ENCODE measurements at regions not wholly inside any gene's neighbourhood (a gene's known extent, or its start where the extent isn't known, plus 50 kb on each side); places are given as distances from the start of the nearest gene placed in this dataset.
"Not testable (repeated sequence)": the region's sequence is repeated elsewhere in the genome, so short reads cannot be mapped to it uniquely, and the experiment has no call there.

- not testable (repeated sequence) for DNase-seq (ENCODE audit: low spot score)
Observed at GRCh38 chr2:150323071-150323470, 164.4 kb downstream of the RND3 start.

DNA sequence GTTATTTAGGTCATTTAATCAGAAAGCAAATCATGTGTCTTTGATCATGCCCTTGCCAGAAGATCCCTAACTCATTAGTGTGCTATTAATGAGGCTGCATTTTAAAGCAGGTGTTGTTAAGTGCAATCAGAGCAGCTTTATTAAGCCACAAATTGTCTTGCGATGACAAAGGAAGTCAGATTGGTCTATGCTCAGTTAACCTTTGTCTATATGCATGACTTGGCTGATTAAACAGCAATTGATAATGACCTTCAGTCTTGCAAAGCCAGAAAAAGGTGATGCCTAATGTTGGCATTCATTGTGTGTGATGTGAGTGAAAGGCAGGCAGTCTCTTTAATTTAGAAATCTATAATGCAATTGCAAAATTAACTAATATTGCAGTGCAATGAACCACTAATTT, 166.9 kb downstream of the RND3 start:
- intact Hi-C loops (cut with DNase I): no loop called here
- no peak for DNase-seq (ENCODE audit: low spot score)

More at GRCh38 chr2:150323071-150323470, 164.4 kb downstream of the RND3 start:
- intact Hi-C loops (cut with DNase I): not testable (repeated sequence)

GRCh38 chr2:150319658-150320555, 167.6 kb downstream of the RND3 start:
- no peak for DNase-seq (ENCODE audit: low spot score)
- intact Hi-C loops (cut with DNase I): no loop called here

- intact Hi-C loops (cut with DNase I): no loop called here
- no peak for DNase-seq (ENCODE audit: low spot score)
Observed at GRCh38 chr2:150319085-150319484, 168.4 kb downstream of the RND3 start.

DNA sequence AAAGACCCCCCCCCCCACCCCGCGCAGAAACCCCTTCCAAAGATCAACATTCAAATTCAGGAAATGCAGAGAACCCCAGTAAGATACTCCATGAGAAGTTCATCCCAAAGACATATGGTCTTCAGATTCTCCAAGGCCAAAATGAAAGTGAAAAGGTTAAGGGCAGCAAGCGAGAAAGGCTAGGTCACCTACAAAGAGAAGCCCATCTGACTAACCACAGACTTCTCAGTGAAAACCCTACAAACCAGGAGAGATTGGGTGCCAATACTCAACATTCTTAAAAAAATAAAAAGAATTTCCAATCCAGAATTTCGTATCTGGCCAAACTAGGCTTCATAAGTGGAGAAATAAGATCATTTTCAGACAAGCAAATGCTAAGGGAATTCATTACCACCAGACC, 175.2 kb downstream of the RND3 start:
- intact Hi-C loops (cut with DNase I): no loop called here
- no peak for DNase-seq (ENCODE audit: low spot score)

DNA sequence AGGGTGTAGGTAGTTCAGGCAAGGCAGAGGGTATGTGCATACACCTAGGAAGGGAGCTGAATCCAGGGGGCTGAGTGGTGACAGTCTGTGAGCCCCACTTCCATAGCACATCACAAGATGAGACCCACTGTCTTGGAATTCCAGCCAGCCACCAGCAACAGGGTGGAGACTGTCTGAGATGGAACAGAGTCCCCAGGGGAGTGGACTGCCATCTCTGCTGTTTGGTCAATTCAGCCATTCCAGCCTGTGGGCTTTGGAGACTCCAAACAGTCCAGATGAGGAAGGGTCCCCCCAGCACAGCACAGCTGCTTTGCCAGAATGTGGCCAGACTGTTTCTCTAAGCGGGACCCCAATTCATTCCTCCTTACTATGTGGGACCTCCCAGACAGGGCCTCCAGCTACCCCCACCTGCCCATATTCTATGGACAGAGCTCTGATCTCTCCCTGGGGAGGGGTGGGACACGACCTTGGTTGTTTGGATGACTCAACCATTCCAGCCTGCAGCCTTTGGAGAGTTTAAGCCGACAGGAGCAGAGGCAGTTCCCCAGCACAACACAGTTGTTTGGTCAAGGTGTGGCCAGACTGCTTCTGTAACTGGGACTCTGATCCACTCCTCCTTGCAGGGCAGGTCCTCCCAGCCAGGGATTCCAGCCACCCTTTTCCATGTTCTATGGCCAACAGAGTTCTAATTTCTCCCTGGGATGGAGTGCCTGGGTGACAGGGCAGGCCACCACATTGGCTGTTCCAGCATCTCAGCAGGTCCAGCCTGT, 178.0 kb downstream of the RND3 start:
- no peak for DNase-seq (ENCODE audit: low spot score)
- intact Hi-C loops (cut with DNase I): no loop called here

DNA sequence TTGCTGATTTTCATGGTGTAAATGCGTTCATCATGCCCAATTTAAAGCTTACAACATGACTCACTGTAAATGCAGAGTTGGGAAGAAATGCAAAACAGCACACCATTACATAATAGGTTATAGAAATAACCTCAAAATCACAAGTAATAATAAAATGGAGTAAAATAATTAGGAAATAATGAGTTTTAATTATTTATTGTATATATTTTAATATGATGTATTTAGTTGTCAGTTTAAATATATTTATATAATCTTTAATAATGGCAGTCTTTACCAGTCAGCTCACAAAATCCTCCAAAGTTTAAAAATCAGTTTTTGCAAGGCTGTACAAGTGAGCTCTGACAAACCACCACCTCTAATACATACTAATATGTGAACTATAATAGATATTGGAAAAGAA, 180.2 kb downstream of the RND3 start:
- intact Hi-C loops (cut with DNase I): no loop called here

DNA sequence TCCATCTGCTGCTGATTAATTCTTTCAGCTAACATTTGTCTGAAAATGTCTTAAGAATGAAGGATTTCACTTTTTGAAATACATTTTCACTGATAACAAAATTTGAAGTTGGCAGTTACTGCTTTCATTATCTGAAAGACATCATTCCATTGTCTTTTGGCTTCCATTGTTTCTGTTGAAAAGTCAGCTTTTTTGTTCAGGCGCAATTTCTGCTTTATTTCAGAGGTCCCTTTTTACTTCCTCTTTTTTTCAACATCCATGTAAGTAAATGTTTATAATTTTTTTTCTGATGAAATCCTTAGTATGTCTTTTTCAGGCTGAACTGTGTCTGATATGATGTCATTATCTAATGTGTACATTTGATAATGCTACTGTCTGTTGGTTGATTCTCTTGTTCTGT, 184.2 kb downstream of the RND3 start:
- intact Hi-C loops (cut with DNase I): no loop called here
- no peak for DNase-seq (ENCODE audit: low spot score)

More for the DNA sequence above, 180.2 kb downstream of the RND3 start:
- DNase-seq (ENCODE audit: low spot score): no peak

- no peak for DNase-seq (ENCODE audit: low spot score)
- intact Hi-C loops (cut with DNase I): no loop called here
Observed at GRCh38 chr2:150298571-150299305, 188.7 kb downstream of the RND3 start.

- DNase-seq (ENCODE audit: low spot score): no peak
- intact Hi-C loops (cut with DNase I): no loop called here
Observed at GRCh38 chr2:150296770-150297546, 190.5 kb downstream of the RND3 start.

GRCh38 chr2:150295544-150295943, 191.9 kb downstream of the RND3 start:
- DNase-seq (ENCODE audit: low spot score): no peak
- intact Hi-C loops (cut with DNase I): no loop called here

GRCh38 chr2:150293771-150294170, 193.7 kb downstream of the RND3 start:
- intact Hi-C loops (cut with DNase I): no loop called here
- DNase-seq (ENCODE audit: low spot score): no peak

GRCh38 chr2:150292807-150293206, 194.7 kb downstream of the RND3 start:
- intact Hi-C loops (cut with DNase I): no loop called here
- no peak for DNase-seq (ENCODE audit: low spot score)

GRCh38 chr2:150292192-150292591, 195.3 kb downstream of the RND3 start:
- no peak for DNase-seq (ENCODE audit: low spot score)
- intact Hi-C loops (cut with DNase I): no loop called here

- intact Hi-C loops (cut with DNase I): no loop called here
- no peak for DNase-seq (ENCODE audit: low spot score)
Observed at GRCh38 chr2:150286730-150287362, 200.6 kb downstream of the RND3 start.

DNA sequence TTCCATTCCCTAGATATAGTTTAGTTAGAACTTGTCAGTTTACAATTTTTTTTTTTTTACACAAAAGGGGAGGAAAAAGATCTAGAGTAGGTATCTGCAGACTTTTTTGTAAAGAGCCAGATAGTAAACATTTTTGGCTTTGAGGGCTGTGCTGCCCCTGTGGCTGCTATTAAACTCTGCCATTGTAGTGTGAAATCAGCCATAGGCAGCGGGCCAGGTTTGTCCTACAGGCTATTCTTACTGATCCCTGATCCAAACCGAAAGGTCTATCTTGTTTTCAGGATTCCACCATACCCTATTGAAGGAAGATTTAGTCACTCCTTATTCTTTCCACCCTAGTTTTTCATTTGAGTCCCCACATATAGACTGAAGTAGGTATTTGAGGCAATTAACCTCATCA, 203.4 kb downstream of the RND3 start:
- no peak for DNase-seq (ENCODE audit: low spot score)
- intact Hi-C loops (cut with DNase I): no loop called here

DNA sequence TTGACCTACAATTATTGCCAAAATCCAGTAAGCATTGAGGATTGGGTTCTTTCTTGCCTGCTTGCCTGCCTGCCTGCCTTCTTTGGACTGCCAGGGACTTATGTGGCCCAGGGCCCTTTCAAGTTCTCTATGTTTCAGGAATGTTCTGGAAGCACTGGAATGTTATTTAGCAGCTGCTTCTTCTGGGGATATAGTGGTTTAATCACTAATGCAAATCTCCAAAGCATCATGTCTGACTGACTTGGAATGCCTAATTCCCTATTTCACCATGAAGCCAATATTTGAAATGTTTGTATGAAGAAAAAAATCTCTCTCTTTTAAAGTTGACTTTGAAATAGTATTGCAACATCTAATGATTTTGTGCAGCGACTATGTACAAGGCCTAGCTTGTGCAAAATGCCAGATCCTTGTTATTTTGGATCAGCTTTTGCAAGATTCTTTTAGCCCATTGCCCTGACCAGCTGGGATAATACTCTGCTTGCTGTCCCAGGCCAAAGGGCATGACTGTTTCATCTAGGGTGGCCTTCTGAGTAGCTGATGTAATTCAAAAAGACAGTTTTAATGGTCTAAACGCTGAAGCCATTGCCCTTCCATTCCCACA, 204.6 kb downstream of the RND3 start:
- no peak for DNase-seq (ENCODE audit: low spot score)
- intact Hi-C loops (cut with DNase I): no loop called here

GRCh38 chr2:150282357-150282756, 205.1 kb downstream of the RND3 start:
- DNase-seq (ENCODE audit: low spot score): no peak
- intact Hi-C loops (cut with DNase I): no loop called here
